ENCODE measurements at regions not wholly inside any gene's neighbourhood (a gene's known extent, or its start where the extent isn't known, plus 50 kb on each side); places are given as distances from the start of the nearest gene placed in this dataset.

DNA sequence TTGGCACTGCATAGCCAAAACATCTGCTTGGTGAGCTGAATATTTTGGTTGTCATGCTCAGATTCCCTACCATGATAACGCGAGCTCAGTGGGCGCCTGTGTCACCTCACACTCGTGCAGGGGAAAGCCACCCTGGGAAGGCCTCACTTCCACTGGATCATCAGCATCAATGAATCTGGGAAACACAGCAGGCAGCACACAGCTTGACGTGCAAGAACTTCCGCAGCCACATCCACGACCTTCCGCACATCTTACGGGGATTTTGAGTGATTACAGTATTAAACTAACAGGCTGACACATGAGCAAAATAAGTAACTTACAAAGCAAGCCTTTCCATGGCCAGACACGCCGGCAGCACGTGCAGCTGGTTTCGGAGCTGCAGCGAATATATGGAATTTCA is 54.7 kb upstream of the FOXF1 start:
- TF ChIP-seq, protein P1, sequence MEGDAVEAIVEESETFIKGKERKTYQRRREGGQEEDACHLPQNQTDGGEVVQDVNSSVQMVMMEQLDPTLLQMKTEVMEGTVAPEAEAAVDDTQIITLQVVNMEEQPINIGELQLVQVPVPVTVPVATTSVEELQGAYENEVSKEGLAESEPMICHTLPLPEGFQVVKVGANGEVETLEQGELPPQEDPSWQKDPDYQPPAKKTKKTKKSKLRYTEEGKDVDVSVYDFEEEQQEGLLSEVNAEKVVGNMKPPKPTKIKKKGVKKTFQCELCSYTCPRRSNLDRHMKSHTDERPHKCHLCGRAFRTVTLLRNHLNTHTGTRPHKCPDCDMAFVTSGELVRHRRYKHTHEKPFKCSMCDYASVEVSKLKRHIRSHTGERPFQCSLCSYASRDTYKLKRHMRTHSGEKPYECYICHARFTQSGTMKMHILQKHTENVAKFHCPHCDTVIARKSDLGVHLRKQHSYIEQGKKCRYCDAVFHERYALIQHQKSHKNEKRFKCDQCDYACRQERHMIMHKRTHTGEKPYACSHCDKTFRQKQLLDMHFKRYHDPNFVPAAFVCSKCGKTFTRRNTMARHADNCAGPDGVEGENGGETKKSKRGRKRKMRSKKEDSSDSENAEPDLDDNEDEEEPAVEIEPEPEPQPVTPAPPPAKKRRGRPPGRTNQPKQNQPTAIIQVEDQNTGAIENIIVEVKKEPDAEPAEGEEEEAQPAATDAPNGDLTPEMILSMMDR (IDR thresholded peaks at IDR 0.05; ENCODE audit: extremely low read depth in 1 of 2, insufficient read depth in 1 of 2, low read depth in 1 of 2, low read length in 2 of 2): no peak
- no peak for TF ChIP-seq POLR2A (IDR thresholded peaks at IDR 0.05; ENCODE audit: low read depth, low read length)
- TF ChIP-seq EZH2 (IDR thresholded peaks at IDR 0.05; ENCODE audit: borderline replicate concordance, low read depth, low read length, severe bottlenecking): no peak
- no peak for TF ChIP-seq POLR2AphosphoS5 (IDR thresholded peaks at IDR 0.05; ENCODE audit: insufficient read depth, low read depth, low read length)
- TF ChIP-seq, protein P2, sequence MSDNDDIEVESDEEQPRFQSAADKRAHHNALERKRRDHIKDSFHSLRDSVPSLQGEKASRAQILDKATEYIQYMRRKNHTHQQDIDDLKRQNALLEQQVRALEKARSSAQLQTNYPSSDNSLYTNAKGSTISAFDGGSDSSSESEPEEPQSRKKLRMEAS (IDR thresholded peaks at IDR 0.05; ENCODE audit: insufficient read depth, insufficient read length): no peak
- TF ChIP-seq MYC (IDR thresholded peaks at IDR 0.05; ENCODE audit: low read depth, low read length): no peak
- TF ChIP-seq GATA2 (IDR thresholded peaks at IDR 0.05; ENCODE audit: insufficient read depth, insufficient read length, low read depth, low read length): no peak
- no peak for TF ChIP-seq JUN (IDR thresholded peaks at IDR 0.05; ENCODE audit: borderline replicate concordance, insufficient read depth, insufficient read length, low read depth)
- no peak for TF ChIP-seq FOS (IDR thresholded peaks at IDR 0.05; ENCODE audit: borderline replicate concordance, insufficient read depth, low read length)

Measured in endothelial cell of umbilical vein (primary cell).